Neural cell (in vitro differentiated cells): ENCODE measurements at regions not wholly inside any gene's neighbourhood (a gene's known extent, or its start where the extent isn't known, plus 50 kb on each side); places are given as distances from the start of the nearest gene placed in this dataset.

Experiments
- H2AFZ ChIP-seq: fragments of 200-600, 300-800 bp; sonication (generic), shearing (Covaris generic); 2 replicates; pipeline ENCODE4 v1.6.0; 2014; ENCODE audit warnings: low read depth, mild to moderate bottlenecking, antibody characterized with exemption, low read length, moderate library complexity
- H3F3A ChIP-seq: fragments of 200-600 bp; shearing (Covaris generic); 2 replicates; pipeline ENCODE4 v1.6.1; 2016; ENCODE audit warnings: mild to moderate bottlenecking, moderate library complexity, mixed read lengths, antibody characterized with exemption, low read length; ENCODE audit not compliant: insufficient read depth, poor library complexity, severe bottlenecking
- H3K27ac ChIP-seq: fragments of 200-600, 300-800 bp; sonication (generic), shearing (Covaris generic); 2 replicates; pipeline ENCODE4 v1.5.1; 2014; ENCODE audit warnings: mild to moderate bottlenecking, low read length, moderate library complexity
- H3K27me3 ChIP-seq: fragments of 300-800, 200-600 bp; sonication (generic), shearing (Covaris generic); 2 replicates; pipeline ENCODE4 v1.6.0; 2014; ENCODE audit warnings: mild to moderate bottlenecking, low read depth, low read length, moderate library complexity; ENCODE audit not compliant: insufficient read depth
- H3K36me3 ChIP-seq: fragments of 300-800, 200-600 bp; sonication (generic), shearing (Covaris generic); 2 replicates; pipeline ENCODE4 v1.5.1; 2014; ENCODE audit warnings: mild to moderate bottlenecking, antibody characterized with exemption, low read length, moderate library complexity; ENCODE audit not compliant: insufficient read depth
- H3K4me2 ChIP-seq: fragments of 300-800, 200-600 bp; sonication (generic), shearing (Covaris generic); 2 replicates; pipeline ENCODE4 v1.6.0; 2014; ENCODE audit warnings: mild to moderate bottlenecking, low read length
- H3K4me3 ChIP-seq: fragments of 300-800, 200-600 bp; sonication (generic), shearing (Covaris generic); 2 replicates; pipeline ENCODE4 v1.5.1; 2014; ENCODE audit warnings: mild to moderate bottlenecking, low read length, moderate library complexity
- H3K79me2 ChIP-seq: fragments of 200-600 bp; shearing (Covaris generic); replicated peaks from 2 replicates; pipeline ENCODE4 v1.6.0; 2014; ENCODE audit warnings: mild to moderate bottlenecking, low read length, moderate library complexity; ENCODE audit not compliant: insufficient read depth
- H3K9ac ChIP-seq: fragments of 300-800, 200-600 bp; sonication (generic), shearing (Covaris generic); 2 replicates; pipeline ENCODE4 v1.6.1; 2016; ENCODE audit warnings: mild to moderate bottlenecking, low read length, mixed read lengths
- H3K9me2 ChIP-seq: fragments of 200-600 bp; shearing (Covaris generic); 2 replicates; pipeline ENCODE4 v1.6.1; 2016; ENCODE audit warnings: mild to moderate bottlenecking, low read length, mixed read lengths; ENCODE audit not compliant: insufficient read depth
- H3K9me3 ChIP-seq: fragments of 200-600, 300-800 bp; sonication (generic), shearing (Covaris generic); 2 replicates; pipeline ENCODE4 v1.6.1; 2016; ENCODE audit warnings: mild to moderate bottlenecking, mixed run types, low read length, moderate library complexity, mixed read lengths
- H4K20me1 ChIP-seq: fragments of 200-600 bp; shearing (Covaris generic); 2 replicates; pipeline ENCODE4 v1.6.1; 2016; ENCODE audit warnings: mild to moderate bottlenecking, mixed run types; ENCODE audit not compliant: insufficient read depth
- EP300 ChIP-seq: fragments of 450-650 bp; conservative IDR thresholded peaks from 2 replicates; pipeline ENCODE4 v1.6.1; 2014; ENCODE audit warnings: antibody characterized with exemption, mild to moderate bottlenecking, moderate library complexity; ENCODE audit not compliant: poor library complexity, severe bottlenecking
- EZH2 ChIP-seq: fragments of 200-600, 300-800 bp; shearing (Covaris generic), sonication (generic); IDR thresholded peaks from 2 replicates; pipeline ENCODE4 v1.6.1; 2014; ENCODE audit warnings: antibody characterized with exemption, low read length, borderline replicate concordance, mild to moderate bottlenecking; ENCODE audit not compliant: insufficient read depth, poor library complexity, severe bottlenecking
- MXI1 ChIP-seq: fragments of 450-650 bp; conservative IDR thresholded peaks from 2 replicates; pipeline ENCODE4 v1.6.1; 2014; ENCODE audit warnings: antibody characterized with exemption, mild to moderate bottlenecking; ENCODE audit not compliant: poor library complexity, severe bottlenecking
- POLR2AphosphoS5 ChIP-seq: IDR thresholded peaks from 2 replicates; pipeline ENCODE4 v1.6.1; 2012
- RAD21 ChIP-seq: fragments of 450-650 bp; conservative IDR thresholded peaks from 2 replicates; pipeline ENCODE4 v1.6.1; 2014; ENCODE audit warnings: antibody characterized with exemption, mild to moderate bottlenecking, moderate library complexity
- SMC3 ChIP-seq: fragments of 450-650 bp; conservative IDR thresholded peaks from 2 replicates; pipeline ENCODE4 v1.6.1; 2014; ENCODE audit warnings: antibody characterized with exemption, mild to moderate bottlenecking, moderate library complexity; ENCODE audit not compliant: poor library complexity
- TAF1 ChIP-seq: IDR thresholded peaks from 2 replicates; pipeline ENCODE4 v1.6.1; 2012; ENCODE audit warnings: low read depth
- TF ChIP-seq, protein P1 (sequence below): IDR thresholded peaks from 2 replicates; pipeline ENCODE4 v1.6.1; 2012; ENCODE audit warnings: borderline replicate concordance
- TF ChIP-seq, protein P2 (sequence below): fragments of 450-650 bp; IDR thresholded peaks from 2 replicates; pipeline ENCODE4 v1.5.1; 2014; ENCODE audit warnings: antibody characterized with exemption, mild to moderate bottlenecking, moderate library complexity; ENCODE audit not compliant: poor library complexity, severe bottlenecking

DNA sequence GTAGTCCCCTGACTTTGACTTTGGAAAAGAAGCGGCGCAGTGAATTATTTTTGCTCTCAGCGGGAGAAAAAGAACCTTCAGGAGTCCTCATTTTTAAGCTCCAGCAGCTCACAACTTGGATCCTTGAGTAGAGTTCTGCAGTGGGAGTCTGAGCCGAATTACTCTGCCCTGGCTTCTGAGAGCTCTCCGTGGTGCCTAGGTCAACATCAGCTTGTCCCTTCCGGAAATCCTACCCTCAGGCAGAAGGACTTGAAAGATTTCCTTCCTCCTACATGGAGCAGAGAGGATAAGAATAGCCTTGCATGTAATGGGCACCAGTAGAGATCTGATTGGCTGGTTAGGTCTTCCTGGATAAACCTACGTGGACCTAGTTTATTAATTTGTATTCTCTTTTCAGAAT lies 549.7 kb upstream of the TENM3 start:
- Histone ChIP-seq H3K4me3 (no peak overlapping the region), H3K79me2 (no peaks in the 10 kb centered on the region), H4K20me1 (no peaks in the 10 kb centered on the region), H2AFZ (no peak overlapping the region), H3F3A (no peaks in the 10 kb centered on the region), H3K4me2 (no peak overlapping the region), H3K9me3 (no peaks in the 10 kb centered on the region), H3K27me3 (no peaks in the 10 kb centered on the region), H3K9ac (no peak overlapping the region), H3K36me3 (no peaks in the 10 kb centered on the region), H3K9me2 (no peaks in the 10 kb centered on the region), H3K27ac (no peak overlapping the region)
- TF ChIP-seq EZH2 = no peak
- TF ChIP-seq TAF1 = no peak
- no peak for TF ChIP-seq POLR2AphosphoS5
- TF ChIP-seq, protein P1, sequence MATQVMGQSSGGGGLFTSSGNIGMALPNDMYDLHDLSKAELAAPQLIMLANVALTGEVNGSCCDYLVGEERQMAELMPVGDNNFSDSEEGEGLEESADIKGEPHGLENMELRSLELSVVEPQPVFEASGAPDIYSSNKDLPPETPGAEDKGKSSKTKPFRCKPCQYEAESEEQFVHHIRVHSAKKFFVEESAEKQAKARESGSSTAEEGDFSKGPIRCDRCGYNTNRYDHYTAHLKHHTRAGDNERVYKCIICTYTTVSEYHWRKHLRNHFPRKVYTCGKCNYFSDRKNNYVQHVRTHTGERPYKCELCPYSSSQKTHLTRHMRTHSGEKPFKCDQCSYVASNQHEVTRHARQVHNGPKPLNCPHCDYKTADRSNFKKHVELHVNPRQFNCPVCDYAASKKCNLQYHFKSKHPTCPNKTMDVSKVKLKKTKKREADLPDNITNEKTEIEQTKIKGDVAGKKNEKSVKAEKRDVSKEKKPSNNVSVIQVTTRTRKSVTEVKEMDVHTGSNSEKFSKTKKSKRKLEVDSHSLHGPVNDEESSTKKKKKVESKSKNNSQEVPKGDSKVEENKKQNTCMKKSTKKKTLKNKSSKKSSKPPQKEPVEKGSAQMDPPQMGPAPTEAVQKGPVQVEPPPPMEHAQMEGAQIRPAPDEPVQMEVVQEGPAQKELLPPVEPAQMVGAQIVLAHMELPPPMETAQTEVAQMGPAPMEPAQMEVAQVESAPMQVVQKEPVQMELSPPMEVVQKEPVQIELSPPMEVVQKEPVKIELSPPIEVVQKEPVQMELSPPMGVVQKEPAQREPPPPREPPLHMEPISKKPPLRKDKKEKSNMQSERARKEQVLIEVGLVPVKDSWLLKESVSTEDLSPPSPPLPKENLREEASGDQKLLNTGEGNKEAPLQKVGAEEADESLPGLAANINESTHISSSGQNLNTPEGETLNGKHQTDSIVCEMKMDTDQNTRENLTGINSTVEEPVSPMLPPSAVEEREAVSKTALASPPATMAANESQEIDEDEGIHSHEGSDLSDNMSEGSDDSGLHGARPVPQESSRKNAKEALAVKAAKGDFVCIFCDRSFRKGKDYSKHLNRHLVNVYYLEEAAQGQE = no peak
- TF ChIP-seq RAD21 = no peak
- TF ChIP-seq EP300 = no peak
- no peak for TF ChIP-seq MXI1
- TF ChIP-seq SMC3 = no peak
- TF ChIP-seq, protein P2, sequence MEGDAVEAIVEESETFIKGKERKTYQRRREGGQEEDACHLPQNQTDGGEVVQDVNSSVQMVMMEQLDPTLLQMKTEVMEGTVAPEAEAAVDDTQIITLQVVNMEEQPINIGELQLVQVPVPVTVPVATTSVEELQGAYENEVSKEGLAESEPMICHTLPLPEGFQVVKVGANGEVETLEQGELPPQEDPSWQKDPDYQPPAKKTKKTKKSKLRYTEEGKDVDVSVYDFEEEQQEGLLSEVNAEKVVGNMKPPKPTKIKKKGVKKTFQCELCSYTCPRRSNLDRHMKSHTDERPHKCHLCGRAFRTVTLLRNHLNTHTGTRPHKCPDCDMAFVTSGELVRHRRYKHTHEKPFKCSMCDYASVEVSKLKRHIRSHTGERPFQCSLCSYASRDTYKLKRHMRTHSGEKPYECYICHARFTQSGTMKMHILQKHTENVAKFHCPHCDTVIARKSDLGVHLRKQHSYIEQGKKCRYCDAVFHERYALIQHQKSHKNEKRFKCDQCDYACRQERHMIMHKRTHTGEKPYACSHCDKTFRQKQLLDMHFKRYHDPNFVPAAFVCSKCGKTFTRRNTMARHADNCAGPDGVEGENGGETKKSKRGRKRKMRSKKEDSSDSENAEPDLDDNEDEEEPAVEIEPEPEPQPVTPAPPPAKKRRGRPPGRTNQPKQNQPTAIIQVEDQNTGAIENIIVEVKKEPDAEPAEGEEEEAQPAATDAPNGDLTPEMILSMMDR = no peak

DNA sequence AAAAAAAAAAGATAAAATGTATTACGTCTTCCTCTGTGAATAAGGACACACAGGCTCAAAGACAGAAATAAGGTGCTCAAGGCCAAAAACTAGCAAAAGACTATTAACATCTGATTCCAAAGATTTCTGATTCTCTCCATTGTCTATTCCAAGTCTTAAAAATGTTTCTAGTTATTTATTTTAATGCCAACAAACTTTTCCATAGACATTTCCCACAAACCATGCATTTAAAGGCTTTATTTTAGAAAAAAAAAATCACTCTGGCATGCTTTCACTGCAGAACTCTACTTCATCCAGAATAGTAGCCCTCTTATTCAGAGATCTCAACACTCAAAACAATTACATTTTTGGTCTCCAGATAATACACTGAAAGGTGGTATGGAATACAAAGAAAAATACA lies 545.0 kb upstream of the TENM3 start:
- H3K4me3 ChIP-seq = no peak overlapping the region
- H3K27ac ChIP-seq = no peak overlapping the region
- H2AFZ ChIP-seq = no peak overlapping the region
- H3K4me2 ChIP-seq = no peak overlapping the region
- H4K20me1 ChIP-seq = no peaks in the 10 kb centered on the region
- H3K27me3 ChIP-seq = no peaks in the 10 kb centered on the region
- H3K79me2 ChIP-seq = no peaks in the 10 kb centered on the region
- no peak for TF ChIP-seq EP300
- no peak for TF ChIP-seq EZH2
- TF ChIP-seq RAD21 = no peak
- TF ChIP-seq MXI1 = no peak
- no peak for TF ChIP-seq POLR2AphosphoS5
- TF ChIP-seq, protein P2 = no peak
- TF ChIP-seq SMC3 = no peak
- TF ChIP-seq, protein P1 = no peak
- no peak for TF ChIP-seq TAF1
- no peaks in the 10 kb centered on the region for H3K36me3 ChIP-seq
- H3K9ac ChIP-seq = no peak overlapping the region
- no peaks in the 10 kb centered on the region for H3F3A ChIP-seq
- no peaks in the 10 kb centered on the region for H3K9me3 ChIP-seq
- H3K9me2 ChIP-seq = no peaks in the 10 kb centered on the region
